T-helper 1 cell treated with Interleukin-12 subunit alpha and Interleukin-12 subunit beta and Interleukin-4 antibody, amounts not matched to agents 30 ng/mL and 1 ng/mL, for 36 hours (primary cell): ENCODE measurements at regions not wholly inside any gene's neighbourhood (a gene's known extent, or its start where the extent isn't known, plus 50 kb on each side); places are given as distances from the start of the nearest gene placed in this dataset.
"Not testable (repeated sequence)": the region's sequence is repeated elsewhere in the genome, so short reads cannot be mapped to it uniquely, and the experiment has no call there.

Source experiments
- intact Hi-C: fragments of 100-400 bp; cut with micrococcal nuclease; formaldehyde crosslinking; loops from one replicate; pipeline ENCODE4 v1.15.1; 2024

DNA sequence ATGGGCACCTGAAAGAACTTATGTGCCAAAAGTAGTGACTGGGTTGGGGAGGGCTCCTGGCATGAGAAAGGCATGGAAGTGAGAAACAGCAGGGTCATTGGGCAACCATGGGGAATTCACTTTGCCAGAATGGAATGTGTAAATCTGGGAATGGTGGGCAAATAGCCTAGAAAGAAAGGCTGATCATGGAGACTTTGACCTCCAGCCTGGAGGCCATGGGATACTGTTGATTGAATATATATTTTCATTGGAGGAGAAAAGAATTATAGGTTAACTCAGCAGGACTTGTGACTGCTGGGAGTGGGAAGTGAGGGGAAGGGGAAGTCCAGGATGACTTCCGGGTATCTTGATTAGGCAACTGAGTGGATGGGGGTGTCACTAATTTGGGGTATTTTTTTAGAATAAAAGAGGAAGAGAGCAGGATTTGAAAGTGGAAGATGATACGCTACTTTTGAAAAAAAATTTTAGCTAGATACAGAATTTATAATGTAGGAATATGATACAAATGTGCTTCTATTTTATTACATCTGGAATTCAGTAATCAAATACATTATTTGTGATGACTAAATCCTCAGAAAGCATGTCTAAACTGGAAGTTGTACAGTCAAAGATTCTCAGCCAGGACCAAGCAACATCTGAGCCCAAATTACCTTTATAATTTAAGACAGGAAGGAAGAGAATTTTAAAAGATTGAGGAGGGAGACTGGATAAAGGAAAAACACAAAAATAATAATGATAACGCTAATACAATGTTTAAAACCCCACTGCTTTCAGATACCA, 116.2 kb downstream of the GATA6 start:
- intact Hi-C loops = no loop called here

DNA sequence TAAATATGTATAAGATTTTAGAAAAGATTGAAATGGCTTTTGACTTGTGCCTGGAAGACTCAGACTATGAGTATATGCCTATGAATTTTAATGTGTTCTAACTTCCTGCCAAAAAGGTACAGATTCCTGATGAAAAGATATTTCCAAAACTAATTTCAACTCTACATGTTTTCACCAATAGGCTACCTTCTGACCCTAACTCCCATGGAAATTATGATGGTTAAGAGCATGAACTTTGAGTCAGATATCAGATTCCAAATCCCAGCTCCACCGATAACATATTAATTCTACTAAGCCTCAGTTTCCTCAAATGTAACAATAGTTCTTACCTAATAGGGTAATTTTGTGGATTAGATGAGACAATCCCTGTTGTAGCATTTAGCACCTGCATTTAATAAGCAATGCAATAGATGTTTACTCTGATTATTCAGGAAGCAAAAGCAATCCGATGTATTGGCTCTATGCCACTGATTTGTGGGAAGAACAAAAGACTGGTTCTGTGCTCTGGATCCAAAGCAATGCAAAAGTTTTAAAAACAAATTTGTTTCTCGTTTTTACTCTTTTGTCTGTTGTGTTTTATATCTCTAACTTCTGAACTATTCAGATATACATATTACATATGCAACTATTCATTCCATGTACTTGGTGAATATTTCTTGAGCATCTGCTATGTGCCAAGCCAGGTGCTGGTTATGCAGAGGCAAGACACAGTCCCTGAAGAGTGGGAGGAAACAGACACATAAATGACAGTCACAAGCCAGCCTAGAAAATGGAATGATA, 115.4 kb downstream of the GATA6 start:
- intact Hi-C loops = no loop called here

- intact Hi-C loops = not testable (repeated sequence)
Observed at GRCh38 chr18:22283855-22284254, 114.5 kb downstream of the GATA6 start.

- intact Hi-C loops = no loop called here
Observed at GRCh38 chr18:22283397-22283796, 114.0 kb downstream of the GATA6 start.

DNA sequence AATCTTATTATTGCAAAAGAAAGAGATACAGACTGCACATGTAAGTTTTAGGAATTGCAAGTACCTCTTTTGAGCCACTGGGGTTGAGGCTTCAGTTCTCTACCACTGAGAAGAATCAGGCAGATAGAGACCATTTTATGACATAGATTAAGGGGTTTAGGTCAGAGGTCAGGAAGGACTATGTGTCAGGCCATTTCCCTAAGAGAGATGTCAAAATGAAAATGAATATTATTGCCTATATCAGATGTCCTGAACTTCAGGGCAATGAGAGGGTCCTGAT, 113.7 kb downstream of the GATA6 start:
- intact Hi-C loops = no loop called here

DNA sequence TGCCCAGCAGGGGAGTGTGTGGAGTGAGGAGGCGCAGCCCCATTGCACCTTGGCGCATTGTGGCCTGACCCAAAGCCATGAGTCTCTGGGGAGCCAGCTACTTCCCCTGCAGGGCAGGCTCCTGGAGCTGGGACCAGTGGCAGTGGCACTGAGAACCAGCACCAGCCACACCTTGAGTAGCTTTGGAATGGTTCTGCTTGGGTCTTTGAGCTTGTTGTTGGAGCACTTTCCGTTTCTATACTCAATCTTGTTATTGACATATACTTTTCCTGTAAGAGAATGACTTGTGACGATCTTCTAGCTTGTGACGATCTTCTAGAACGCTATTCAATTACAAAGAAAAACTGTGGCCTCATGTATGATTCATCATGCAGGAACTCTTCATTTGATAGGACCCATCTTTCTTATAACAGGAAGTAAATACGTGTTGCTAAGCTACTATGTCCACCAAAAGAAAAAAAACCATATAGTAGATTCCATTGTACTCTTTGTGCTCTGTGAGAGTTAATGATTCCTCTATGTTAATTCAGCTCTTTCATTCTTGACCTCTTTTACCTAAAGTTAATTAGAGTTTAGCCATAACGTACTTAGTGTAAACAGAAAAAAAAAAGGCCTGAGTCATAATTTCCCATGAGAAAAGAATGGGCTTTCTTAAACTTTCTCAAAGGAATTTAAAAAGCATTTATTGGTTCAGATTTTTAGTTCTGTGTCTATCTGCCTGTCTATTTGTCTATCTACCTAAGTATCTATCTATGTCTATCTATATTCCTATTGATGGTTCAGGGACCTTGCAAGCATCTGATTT, 113.1 kb downstream of the GATA6 start:
- intact Hi-C loops = no loop called here

GRCh38 chr18:22280453-22280750, 111.0 kb downstream of the GATA6 start:
- intact Hi-C loops = no loop called here

GRCh38 chr18:22279741-22280452, 110.5 kb downstream of the GATA6 start:
- intact Hi-C loops = no loop called here

GRCh38 chr18:22278798-22279197, 109.4 kb downstream of the GATA6 start:
- intact Hi-C loops = no loop called here

DNA sequence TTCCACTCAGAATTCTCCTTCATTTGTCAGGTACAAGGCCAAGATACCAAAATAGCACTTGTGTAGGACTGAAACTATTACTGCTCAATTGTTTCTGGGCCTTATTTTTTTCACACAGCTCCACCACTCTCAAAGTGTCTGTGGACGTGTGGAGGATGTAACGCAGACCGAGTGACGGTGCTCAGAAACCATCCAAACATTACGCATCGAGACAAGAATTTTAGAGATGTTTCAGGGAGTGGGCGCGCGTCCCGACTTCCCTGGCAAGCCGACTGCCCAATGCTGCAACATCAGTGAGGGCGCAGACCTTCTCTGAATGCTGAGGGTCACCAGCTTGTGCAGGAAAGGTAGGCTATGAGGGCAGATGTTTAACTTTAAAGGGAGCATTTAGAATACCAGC, 108.4 kb downstream of the GATA6 start:
- intact Hi-C loops = no loop called here

DNA sequence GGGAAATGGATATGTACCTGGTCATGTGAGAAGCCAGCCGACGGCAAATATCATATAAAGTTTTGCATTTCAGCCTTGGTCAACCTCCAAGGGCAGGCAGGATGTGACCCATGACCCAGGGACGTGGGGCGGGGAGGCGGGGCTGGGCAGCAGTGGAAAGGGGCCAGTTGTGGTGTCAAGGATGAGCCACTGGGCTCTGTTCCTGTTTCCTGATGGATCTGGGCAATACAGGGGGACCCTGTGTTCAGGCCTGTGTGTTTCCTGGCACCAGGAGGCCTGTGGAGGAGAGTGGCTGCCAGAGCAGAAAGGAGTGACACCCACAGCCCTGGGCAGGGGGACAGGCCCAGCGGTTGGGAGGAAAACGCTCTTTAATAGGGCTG, 106.9 kb downstream of the GATA6 start:
- intact Hi-C loops = no loop called here

DNA sequence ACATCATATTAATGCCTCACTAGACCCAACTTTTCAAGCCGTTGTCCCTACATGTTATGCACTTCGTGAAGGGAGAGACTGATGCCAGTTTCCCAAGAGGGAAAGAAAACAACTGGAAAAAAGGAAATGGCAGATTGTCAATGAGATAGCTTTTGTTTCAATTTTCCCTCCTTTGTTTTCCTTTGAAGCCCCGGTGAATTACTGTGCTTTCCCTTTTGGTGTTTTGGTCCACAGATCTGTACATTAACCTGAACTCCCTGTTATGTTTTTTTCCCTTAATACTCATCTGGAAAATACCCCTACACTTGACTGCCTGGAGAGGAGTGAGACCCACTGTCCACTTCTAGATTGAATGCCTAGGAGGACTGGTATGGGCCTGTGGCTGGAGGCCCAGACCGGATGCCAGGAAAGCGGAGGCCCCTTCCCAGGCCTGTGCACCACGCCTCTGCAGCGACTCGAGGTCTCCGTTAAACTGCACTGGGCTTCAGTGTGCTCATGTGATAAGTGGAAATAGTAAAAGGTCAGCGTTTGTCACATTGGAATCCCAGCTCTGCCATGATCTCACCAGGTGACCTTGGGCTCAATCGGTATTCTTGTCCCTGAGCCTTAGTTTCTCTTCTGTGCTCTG, 106.4 kb downstream of the GATA6 start:
- intact Hi-C loops = no loop called here

GRCh38 chr18:22273101-22274039, 104.0 kb downstream of the GATA6 start:
- intact Hi-C loops = no loop called here

DNA sequence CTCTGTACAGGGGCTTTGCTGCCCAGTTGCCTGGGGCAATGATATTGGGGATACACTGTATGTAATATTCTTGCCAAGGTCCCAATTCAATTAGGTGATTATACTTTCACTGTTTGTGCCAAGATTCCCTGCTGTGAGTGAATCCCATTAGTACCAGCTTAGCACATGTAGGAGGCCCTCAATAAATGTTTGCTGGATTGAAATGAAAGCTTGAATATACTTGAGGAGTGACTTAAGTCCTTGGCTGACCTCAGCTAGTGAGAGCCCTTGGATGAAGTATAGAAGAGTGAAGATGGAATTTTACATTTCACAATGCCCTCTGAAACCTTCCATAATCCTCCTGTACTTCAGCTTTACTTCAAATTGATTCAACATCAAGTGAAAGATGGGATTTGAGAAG, 102.9 kb downstream of the GATA6 start:
- intact Hi-C loops = no loop called here

- intact Hi-C loops = no loop called here
Observed at GRCh38 chr18:22271030-22271429, 101.6 kb downstream of the GATA6 start.

- intact Hi-C loops = no loop called here
Observed at GRCh38 chr18:22268641-22269128, 99.3 kb downstream of the GATA6 start.

GRCh38 chr18:22267697-22268096, 98.3 kb downstream of the GATA6 start:
- intact Hi-C loops = no loop called here

DNA sequence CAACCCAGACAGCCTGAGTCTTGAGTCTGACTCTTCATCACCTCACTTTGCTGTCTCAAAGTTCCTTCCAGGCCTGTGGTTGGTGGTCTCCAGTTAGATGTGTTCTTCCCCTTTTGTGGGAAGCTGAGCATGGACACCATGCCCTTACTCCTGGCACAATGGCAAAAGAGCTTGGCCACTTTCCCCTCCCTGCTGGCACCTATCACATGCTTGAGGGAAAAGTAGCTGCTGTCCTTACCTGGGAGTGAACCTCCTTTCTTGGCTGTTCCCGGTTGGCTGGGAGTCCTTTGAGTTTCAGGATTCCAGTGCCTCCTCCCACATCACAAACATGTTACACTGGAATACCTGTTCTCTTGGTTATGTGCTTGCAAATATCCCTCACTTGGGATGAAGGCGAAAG, 97.8 kb downstream of the GATA6 start:
- intact Hi-C loops = no loop called here

GRCh38 chr18:22265838-22266237, 96.4 kb downstream of the GATA6 start:
- intact Hi-C loops = no loop called here

GRCh38 chr18:22260208-22260820, 90.9 kb downstream of the GATA6 start:
- intact Hi-C loops = no loop called here
